GM19467 (cell line): ENCODE measurements at regions not wholly inside any gene's neighbourhood (a gene's known extent, or its start where the extent isn't known, plus 50 kb on each side); places are given as distances from the start of the nearest gene placed in this dataset.

ENCODE experiments used
- ATAC-seq: cut with Tn5 transposase; IDR thresholded peaks from one replicate; pipeline ENCODE4 v1.9.1; 2021; ENCODE audit warnings: mild to moderate bottlenecking, moderate library complexity; ENCODE audit not compliant: unreplicated experiment

DNA sequence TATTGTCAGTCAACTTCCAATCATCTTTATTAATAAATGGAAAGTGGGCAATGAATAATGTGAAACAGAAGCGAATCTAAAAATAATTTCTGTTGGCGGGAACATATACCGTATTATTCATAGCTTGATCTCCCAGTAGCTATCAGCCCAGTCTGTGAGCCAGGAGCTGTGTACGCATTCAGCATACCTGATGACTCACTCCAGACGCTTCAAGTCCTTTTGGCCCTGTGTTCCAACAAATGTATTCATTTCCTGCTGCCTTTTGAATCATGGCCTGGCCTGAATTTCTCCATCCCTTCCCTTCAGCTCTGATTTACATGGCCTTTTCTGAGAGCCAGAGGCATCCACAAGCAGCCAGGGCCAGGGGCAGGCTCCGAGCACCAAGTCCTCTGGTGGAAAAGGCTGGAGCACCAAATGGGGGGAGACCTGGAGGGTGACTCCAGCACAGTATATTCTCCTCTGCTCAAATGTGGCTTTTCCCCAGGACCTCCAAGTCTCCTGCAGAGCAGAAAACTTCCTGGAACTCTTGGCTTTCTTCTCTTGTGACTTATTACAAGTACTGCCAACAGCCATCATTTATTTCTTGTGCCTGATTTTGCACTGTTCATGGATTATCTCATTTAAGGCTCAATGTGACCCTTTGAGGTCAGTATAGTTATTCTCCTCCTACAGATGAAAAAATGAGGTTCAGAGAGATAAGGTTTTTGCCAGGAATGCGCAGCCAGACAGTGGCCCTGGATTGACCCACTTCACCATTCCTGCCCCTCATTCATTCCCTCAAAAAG, 108.7 kb downstream of the EN1 start:
- ATAC-seq = no peak

GRCh38 chr2:118738106-118738505, 109.3 kb downstream of the EN1 start:
- no peak for ATAC-seq

GRCh38 chr2:118737684-118738083, 109.8 kb downstream of the EN1 start:
- no peak for ATAC-seq

GRCh38 chr2:118732432-118732831, 115.0 kb downstream of the EN1 start:
- no peak for ATAC-seq

DNA sequence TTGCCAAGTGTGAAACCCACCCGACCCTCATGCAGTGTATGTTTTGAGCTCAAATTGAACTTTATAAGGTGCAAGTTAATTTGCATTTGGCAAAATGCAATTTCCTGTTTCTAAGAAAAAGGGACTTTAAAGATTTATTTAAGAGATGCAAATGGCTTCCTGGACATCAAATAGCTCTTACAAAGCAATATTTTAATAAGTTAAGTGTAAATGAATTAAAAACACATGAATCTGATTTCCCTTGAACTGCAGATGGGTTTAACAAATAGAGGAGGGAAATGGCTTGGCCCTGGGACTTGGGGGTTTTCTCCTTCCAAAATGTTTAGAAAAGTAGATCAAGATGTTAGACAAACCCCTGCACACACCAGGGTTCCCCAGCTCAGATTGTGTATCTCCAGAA, 116.0 kb downstream of the EN1 start:
- no peak for ATAC-seq

DNA sequence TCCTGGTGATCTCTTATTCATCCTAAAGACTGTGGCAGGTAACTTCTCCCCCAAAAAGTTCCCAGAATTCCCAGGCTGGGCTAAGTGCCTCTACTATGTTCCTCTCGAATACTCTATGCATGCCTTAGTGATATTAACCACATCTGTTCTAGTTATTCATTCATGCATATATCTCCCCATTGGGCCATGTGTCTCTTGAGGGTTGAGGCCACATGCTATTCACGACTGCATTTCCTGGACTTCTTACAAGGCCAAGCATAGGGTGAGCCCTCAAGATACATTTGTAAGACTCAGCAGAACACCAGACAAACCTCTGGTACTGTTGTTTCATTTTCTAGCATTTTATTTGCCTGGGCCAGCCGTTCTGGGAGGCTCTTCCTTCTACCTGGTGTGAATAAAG, 117.0 kb downstream of the EN1 start:
- ATAC-seq = no peak

- no peak for ATAC-seq
Measured at GRCh38 chr2:118729760-118730159, 117.7 kb downstream of the EN1 start.

DNA sequence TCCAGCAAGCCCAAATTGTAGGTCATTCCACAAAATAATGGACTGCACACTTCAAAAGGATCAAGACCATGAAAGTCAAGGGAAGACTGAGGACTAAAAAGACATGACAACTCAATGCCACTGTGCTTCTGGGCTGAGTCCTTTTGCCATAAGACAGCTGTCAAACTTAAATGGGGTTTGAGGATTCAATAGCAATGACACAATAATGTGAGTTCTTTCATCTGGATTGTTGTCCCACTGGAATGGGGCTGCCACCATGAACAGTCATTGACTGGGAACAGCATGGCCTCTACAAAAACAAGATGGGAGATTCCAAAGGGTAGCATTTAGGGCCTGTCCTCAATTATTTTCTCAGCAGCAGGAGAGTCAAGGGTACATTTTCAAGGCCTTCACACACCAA, 118.5 kb downstream of the EN1 start:
- ATAC-seq = no peak

GRCh38 chr2:118726821-118727220, 120.6 kb downstream of the EN1 start:
- ATAC-seq = no peak

DNA sequence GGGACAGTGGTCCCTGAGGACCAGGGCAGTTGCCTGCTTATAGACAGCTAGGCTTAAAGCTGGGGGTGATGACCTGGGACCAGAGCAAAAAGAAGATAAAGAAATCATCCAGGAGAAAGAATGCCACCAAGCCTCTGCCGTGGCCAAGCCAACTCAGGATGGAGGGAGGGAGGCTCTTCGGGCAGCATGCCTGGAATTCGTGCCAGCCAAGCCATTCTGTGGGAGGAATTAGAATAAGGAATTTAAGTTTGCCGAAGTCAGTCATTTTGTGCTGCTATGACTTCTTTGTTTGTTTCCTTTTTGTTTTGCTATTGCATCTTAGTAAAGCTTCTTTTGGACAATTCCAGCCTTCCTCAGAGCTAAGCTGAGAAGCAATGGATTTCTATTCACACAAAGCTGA, 124.1 kb downstream of the EN1 start:
- ATAC-seq = no peak

DNA sequence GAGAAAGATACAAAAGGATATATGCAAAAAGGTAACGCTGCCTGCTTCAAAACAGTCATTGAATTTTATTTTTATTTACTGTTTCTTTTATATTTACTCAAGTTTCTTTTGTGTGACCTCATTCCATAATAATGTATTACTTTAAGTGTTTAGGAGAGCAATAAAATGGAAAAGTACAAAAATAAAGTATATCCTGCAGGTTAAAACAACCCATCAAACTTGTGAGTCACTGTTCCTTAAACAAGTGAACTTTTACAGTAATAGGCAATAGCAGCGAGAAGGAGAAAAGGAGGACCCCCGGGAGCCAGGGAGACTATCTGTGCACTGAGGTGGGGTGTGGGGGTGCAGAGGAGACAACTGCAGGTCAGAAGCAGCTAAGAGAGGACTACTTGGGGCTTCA, 124.5 kb downstream of the EN1 start:
- ATAC-seq = no peak

- no peak for ATAC-seq
Measured at GRCh38 chr2:118721817-118722551, 125.5 kb downstream of the EN1 start.

- no peak for ATAC-seq
Measured at GRCh38 chr2:118720866-118721265, 126.6 kb downstream of the EN1 start.

DNA sequence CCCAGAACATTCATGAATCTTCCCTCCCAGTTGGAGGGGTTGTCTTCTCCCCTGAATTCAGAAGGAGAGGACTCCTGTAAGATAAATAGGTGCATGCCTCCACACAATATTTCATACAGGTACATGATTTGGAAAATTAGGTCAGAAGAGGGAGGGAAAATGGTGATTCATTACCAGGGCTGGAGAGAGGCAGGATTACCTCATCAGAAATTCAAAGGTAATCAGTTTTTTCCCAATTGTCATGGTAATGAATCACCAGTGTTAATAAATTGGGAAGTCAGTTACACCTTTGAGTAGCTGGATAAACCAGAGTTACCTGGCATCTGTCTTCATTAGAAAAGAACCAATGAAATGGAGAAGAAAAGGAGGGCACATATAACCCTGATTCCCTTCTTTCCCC, 128.5 kb downstream of the EN1 start:
- no peak for ATAC-seq

DNA sequence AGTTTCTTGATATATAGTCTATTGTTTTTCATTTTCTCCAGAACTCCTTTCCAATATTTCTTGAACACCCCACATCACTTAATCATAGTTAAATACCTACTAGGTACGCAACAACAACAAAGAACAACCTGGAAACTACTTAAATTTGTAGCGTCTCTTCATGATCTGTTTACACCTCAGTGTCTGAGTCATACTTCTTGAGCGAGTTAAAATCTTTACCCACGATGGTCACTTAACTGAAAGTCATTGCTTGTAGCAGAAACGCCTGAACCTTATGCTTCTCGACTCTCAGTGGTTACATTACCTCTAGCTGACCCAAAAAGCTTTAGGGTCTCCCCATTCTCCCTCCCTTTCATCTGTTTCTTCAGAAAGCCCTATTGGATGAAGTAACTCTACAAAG, 131.3 kb downstream of the EN1 start:
- ATAC-seq = no peak

GRCh38 chr2:118714118-118714517, 133.3 kb downstream of the EN1 start:
- no peak for ATAC-seq

- ATAC-seq = no peak
Measured at GRCh38 chr2:118711603-118712002, 135.8 kb downstream of the EN1 start.

- ATAC-seq = no peak
Measured at GRCh38 chr2:118710481-118710880, 137.0 kb downstream of the EN1 start.

- no peak for ATAC-seq
Measured at GRCh38 chr2:118709786-118710185, 137.7 kb downstream of the EN1 start.

DNA sequence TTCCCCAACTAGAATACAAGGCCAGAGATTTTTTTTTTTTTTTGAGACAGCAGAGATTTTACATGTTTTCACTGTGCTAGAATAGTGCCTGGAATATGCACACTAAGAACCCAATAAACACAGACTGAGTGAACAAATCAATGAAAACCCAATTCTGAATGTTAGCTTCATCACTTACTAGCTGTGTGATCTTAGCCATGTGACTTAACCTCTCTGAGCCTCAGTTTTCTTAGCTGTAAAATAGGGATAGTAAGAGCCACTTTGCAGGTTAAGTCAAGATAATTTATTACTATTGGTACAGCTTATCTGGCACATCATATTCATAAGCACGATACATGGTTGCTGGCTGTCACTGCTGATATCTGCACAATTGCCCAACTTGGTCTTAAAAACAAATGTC, 140.6 kb downstream of the EN1 start:
- no peak for ATAC-seq

DNA sequence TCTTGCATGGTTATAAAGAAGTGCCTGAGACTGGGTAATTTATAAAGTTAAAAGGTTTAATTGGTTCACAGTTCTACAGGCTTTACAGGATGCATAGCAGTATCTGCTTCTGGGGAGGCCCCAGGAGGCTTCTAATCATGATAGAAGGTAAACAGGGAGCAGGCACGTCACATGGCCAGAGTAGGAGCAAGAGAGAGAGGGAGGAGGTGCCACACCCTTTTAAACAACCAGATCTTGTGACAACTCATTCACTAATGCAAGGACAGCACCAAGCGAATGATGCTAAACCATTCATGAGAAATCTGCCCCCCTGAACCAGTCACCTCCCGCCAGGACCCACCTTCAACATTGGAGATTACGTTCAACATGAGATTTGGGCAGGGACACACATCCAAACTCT, 141.1 kb downstream of the EN1 start:
- ATAC-seq = no peak

DNA sequence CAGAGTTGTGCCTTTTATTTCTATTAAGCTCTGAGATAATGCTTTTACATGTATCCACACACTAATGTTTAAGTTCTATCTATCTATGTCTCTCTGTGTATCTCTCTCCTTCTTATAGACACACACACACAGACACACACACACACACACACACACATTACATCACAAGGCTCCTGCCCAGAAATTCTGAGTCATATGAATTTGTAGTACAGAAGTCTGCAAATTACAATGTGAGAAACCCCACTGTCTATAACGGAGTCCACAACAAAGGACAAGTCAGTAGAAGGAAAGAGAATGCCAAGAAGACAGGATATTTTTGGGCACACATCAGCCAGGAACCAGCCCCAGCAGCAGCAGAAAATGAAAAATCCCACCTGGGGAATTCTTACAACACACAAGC, 142.4 kb downstream of the EN1 start:
- ATAC-seq = no peak
